GM12864 (cell line): ENCODE measurements at regions not wholly inside any gene's neighbourhood (a gene's known extent, or its start where the extent isn't known, plus 50 kb on each side); places are given as distances from the start of the nearest gene placed in this dataset.

Source experiments
- DNase-seq: peaks from one replicate; pipeline ENCODE4 v3.0.0-alpha.2; 2011; ENCODE audit warnings: low read depth
- H3K4me3 ChIP-seq: 2 replicates; pipeline ENCODE4 v1.5.1; 2011; ENCODE audit warnings: mild to moderate bottlenecking, low read depth, low read length, control low read depth
- TF ChIP-seq, protein P1 (sequence below): IDR thresholded peaks from 2 replicates; pipeline ENCODE4 v1.5.1; 2011; ENCODE audit warnings: low read depth, mild to moderate bottlenecking, moderate library complexity, low read length, control low read depth, inconsistent platforms; ENCODE audit errors: missing control alignments

DNA sequence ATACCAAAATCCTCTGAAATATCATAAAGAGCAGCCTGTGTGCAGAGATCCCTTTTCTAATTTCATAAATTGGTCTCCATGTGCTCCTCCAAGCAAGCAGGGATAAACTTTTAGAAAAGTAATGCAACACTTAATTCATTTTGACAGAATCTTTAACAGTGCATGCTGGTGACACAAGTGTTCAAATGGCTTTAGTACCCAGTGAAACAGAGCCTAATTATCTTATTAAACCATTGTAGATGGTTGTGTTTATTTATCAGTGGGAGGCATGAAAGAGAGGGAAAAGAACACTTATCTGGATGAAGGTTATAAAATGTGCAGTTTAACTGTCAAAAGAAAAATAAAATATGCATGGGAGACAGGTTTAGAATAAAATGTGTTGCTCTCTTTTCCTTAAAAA is 945.0 kb upstream of the PCDH20 start:
- no peak for DNase-seq
- H3K4me3 ChIP-seq = no peak overlapping the region
- TF ChIP-seq, protein P1, sequence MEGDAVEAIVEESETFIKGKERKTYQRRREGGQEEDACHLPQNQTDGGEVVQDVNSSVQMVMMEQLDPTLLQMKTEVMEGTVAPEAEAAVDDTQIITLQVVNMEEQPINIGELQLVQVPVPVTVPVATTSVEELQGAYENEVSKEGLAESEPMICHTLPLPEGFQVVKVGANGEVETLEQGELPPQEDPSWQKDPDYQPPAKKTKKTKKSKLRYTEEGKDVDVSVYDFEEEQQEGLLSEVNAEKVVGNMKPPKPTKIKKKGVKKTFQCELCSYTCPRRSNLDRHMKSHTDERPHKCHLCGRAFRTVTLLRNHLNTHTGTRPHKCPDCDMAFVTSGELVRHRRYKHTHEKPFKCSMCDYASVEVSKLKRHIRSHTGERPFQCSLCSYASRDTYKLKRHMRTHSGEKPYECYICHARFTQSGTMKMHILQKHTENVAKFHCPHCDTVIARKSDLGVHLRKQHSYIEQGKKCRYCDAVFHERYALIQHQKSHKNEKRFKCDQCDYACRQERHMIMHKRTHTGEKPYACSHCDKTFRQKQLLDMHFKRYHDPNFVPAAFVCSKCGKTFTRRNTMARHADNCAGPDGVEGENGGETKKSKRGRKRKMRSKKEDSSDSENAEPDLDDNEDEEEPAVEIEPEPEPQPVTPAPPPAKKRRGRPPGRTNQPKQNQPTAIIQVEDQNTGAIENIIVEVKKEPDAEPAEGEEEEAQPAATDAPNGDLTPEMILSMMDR = no peak

DNA sequence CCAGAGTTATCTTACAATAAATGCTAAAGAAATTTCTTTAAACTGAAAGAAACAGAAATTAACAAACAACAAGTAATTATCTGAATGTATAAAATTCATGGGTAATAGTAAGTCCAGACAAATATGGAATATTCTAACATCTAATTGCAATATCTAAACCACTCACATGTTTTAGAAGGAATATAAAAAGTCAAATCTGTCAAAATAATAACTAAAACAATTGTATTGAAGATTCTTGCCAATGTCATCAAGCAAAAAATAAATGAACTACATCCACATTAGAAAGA is 942.9 kb upstream of the PCDH20 start:
- TF ChIP-seq, protein P1 = no peak
- no peak for DNase-seq
- no peak overlapping the region for H3K4me3 ChIP-seq

- TF ChIP-seq, protein P1 = peak; percentile 63
- DNase-seq = peak; percentile 5
Observed at GRCh38 chr13:62357887-62358645, 942.4 kb upstream of the PCDH20 start.

DNA sequence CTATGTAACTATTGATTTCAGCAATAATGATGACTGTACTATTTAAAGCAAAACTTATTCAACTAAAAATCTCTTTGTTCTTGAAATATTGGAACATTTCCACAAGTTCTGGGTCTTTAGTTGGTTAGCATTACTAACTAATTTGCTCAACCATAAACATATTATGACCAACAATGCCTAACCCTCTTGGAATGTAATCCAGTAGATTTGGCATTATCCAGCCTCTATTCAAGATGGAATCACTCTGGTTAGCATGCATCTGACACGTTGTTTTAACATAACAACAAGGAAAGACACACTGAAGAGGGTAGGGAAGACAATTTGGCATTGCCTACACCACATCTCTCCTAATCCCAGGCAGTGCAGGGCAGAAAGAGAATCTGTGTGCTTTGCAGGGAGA is 941.3 kb upstream of the PCDH20 start:
- TF ChIP-seq, protein P1 = no peak
- no peak overlapping the region for H3K4me3 ChIP-seq
- DNase-seq = no peak

More at GRCh38 chr13:62357887-62358645, 942.4 kb upstream of the PCDH20 start:
- H3K4me3 ChIP-seq = no peak overlapping the region

DNA sequence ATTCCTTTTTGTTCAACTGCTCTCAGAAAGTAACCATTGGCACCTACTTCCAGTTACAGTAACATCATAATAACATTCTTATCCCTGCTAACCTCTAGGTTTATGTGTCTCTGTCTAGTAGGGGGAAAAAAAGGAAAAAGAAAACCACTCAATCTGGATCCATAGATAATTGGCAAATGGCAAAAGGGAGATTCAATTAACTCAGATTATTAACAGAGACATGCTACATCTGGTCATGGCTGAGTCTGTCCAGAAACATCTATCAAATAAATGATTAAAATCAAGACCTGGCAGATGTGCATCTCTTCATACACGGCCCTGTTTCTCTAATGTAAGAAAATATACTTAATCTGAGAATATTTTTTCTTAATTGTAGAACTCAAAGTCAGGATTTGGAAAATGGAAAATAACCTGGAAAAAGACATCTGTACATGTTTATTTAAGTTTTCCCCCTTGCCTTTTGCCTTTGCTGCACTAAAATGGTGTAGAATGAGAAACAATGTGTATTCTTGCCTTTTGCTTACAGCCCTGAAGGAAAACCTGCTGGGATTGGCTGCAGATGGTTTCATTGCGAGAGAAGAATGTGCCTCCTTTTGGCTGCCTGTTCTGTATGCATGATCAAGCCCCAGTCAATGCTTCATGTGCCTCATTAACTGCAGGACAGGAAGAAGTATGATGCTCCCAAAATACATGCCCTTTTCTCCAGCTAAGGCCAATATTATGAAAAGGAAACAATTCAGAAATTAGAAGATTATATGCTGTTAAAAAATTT is 921.6 kb upstream of the PCDH20 start:
- no peak for DNase-seq
- TF ChIP-seq, protein P1 = no peak
- H3K4me3 ChIP-seq = no peak overlapping the region

DNA sequence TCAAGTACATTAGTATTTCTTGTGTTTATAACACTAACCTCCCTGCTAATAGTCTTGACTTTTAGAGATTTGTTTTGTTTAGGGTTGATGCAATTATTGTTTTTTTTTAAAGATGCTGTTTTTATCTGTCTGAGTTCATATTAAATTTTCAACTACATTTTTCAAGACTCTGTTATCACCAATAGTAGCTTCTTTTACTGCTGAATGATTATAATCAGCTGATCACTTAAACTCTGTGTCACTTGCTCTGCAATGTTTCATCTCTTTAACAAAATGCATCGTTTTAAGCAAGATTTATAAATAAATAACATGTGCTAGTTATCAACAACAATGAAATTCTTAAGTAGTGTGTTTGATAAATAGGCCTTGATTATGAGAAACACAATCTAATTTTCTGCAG is 920.9 kb upstream of the PCDH20 start:
- TF ChIP-seq, protein P1 = no peak
- DNase-seq = no peak

More for the DNA sequence above, 920.9 kb upstream of the PCDH20 start:
- no peak overlapping the region for H3K4me3 ChIP-seq
